EL (cell line): ENCODE measurements at regions not wholly inside any gene's neighbourhood (a gene's known extent, or its start where the extent isn't known, plus 50 kb on each side); places are given as distances from the start of the nearest gene placed in this dataset.

Source experiments
- DNase-seq: peaks from one replicate; pipeline ENCODE4 v3.0.0-alpha.2; 2016

DNA sequence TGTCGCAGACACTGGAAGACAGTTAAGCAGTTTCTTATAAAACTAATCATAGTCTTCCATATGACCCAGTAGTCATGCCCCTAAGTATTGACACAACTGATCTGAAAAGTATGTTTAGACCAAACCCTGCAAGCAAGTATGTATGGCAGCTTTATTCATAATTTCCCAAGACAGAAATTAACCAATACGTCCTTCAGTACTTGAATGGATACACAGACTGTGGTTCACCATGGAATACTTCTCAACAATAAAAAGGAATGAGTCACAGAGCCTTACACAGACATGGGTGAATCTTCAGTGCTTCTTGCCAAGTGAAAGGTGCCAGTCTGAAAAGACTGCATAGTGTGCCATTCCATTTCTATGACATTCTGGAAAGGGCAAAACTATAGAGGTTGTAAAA lies 50.2 kb upstream of the AKR1E2 start:
- DNase-seq = peak; percentile 80

DNA sequence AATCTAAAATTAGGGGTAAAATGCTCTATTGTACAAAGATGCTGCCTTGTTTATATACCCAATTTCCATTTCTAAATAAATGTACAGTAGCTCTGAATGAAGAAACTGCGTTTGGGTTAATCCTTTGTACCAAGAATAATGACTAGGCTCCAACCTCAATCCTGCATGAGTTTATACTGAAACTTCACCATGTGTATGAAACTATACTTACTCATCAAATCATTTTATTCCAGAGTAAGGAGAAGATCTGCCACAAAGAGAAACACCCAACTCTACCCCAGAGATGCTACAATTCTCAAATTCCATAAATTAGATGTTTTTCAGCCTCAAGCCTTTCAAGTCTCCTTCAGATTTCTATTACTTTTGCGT lies 53.8 kb upstream of the AKR1E2 start:
- no peak for DNase-seq

DNA sequence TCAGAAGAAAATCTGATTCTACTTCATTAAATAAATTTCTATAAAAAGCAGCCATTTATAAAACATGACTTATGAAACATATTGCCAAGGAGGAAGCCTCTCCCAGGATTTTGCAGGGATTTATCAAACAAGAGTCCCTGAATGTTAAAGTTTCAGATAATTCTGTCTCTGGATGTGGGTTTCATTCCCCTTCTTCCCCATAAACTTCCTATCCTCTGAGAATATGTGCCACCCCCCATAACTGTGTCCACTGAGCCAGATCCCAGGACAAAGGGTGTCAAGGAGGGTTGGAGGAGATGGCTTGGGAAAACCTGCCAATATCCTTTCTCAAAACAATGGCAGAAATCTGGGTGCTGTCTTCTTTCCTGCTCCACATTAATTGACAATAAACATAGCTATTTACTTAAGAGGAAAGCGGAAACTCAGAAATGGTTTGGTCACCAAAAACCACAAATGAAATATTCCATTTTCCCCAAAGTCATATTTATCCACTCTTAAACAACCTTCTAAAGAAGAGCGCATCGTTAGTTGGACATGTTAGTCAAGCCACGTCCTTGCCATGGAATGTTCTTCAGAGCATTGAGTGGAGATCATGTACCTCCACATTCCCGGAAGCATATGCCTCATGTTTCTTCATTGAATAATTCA lies 54.3 kb upstream of the AKR1E2 start:
- DNase-seq = peak; percentile 80

- peak; percentile 92 for DNase-seq
Measured at GRCh38 chr10:4770801-4771553, 55.0 kb upstream of the AKR1E2 start.

GRCh38 chr10:4768416-4768815 lies 57.6 kb upstream of the AKR1E2 start:
- DNase-seq = no peak

- peak; percentile 58 for DNase-seq
Measured at GRCh38 chr10:4767033-4767814, 58.8 kb upstream of the AKR1E2 start.

DNA sequence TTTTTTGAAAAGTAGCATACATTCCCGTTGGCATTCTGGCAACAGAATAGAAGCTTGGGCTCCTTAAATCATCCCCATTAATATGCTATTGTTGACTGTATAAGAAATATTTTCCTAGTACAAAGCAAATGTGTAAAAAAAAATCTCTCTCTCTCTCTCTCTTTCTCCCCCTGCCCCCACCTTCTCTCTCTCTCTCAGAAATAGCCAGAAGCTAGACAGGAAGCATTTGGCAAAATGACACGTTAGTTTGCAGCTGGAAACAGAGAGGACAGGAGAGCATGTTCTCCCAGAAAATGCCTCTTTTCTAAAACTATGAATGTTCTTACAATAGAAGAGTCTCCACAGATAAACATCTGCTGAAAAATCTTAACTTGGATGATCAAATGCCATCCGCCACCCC lies 59.6 kb upstream of the AKR1E2 start:
- peak; percentile 6 for DNase-seq

DNA sequence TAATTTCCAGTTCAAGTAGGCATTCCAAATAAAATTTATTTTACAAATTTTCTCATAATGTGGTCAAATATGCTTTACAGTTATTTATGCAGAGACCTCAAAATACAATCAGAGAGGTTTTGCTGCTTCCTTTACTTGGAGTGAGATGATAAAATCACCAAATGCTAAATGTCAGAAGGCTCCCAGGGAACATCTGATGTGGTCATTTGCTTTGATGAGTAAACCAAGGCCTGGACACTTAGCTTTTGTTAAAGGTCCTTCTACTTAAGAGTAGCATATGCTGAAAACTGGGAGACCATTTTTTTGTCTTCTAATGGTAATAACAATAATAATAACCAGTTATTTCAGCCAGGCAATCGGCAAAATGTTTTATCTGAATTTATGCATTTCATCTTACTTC lies 60.6 kb upstream of the AKR1E2 start:
- peak; percentile 38 for DNase-seq

- DNase-seq = peak; percentile 77
Measured at GRCh38 chr10:4763960-4764428, 62.0 kb upstream of the AKR1E2 start.

GRCh38 chr10:4763513-4763912 lies 62.5 kb upstream of the AKR1E2 start:
- DNase-seq = no peak

- DNase-seq = peak; percentile 32
Measured at GRCh38 chr10:4758256-4758655, 67.8 kb upstream of the AKR1E2 start.

DNA sequence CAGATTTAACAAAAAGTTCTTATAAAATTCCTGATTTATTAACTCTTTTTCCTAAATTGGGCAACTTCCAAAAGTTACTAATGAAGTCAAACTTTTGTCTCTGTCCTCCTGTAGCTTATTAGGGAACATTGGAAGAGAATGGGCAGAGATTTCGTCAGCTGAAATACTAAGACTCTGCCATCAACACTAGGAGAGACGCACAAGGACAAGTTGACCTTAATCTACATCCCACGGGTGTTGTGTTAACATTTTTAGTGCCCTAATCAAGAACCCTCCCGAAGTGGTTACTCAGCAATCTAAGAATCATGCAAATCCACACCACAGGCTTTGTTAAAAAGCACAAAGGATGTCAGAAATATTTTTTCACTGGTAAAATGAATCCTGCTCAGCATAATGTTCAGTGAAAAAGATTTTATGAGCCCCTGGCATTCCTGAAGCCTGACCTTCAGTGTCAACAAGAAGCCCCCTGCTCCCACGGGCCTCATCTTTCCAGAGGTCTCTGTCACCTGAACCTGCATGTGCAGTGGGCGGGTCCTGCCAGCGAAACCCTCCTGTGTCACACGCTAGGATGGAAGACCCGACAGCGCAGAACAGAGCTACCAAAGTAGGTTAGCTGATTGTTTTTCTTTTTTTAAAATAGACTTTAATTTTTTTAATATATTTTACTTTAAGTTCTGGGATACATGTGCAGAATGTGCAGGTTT lies 70.6 kb upstream of the AKR1E2 start:
- DNase-seq = no peak

DNA sequence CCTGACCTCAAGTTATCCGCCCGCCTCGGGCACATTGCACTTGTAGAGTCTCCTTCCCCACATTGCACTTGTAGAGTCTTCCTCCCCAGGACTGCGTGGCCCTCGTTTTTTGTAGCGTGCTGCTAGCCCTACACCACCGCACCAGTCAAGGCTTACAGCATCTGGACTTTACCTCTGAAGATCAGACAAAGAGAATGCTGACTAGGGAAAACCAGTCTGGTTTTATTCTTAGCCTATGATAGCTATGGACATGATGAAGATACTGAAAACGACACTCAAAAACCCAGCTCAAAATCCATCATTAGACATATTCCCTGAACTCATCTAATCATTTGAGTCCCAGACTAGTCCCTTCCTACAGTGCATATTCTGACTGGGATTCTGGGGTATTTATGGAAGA lies 71.9 kb upstream of the AKR1E2 start:
- no peak for DNase-seq

- no peak for DNase-seq
Measured at GRCh38 chr10:4751211-4751610, 74.8 kb upstream of the AKR1E2 start.

DNA sequence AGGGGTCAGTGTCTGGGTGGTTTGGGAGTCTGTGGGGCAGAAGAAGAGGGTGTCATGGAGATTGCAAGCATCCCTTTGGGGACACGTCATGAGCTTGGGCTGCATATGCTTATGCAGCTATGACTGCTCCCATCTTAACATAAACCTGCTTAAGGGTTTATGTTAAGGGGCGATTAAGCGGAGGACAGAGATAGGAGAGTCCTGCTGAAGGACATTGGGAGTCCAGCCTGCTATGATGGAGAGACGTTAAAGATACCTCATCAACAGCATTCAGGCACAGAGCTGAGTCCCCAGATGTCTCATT lies 76.8 kb upstream of the AKR1E2 start:
- DNase-seq = no peak

DNA sequence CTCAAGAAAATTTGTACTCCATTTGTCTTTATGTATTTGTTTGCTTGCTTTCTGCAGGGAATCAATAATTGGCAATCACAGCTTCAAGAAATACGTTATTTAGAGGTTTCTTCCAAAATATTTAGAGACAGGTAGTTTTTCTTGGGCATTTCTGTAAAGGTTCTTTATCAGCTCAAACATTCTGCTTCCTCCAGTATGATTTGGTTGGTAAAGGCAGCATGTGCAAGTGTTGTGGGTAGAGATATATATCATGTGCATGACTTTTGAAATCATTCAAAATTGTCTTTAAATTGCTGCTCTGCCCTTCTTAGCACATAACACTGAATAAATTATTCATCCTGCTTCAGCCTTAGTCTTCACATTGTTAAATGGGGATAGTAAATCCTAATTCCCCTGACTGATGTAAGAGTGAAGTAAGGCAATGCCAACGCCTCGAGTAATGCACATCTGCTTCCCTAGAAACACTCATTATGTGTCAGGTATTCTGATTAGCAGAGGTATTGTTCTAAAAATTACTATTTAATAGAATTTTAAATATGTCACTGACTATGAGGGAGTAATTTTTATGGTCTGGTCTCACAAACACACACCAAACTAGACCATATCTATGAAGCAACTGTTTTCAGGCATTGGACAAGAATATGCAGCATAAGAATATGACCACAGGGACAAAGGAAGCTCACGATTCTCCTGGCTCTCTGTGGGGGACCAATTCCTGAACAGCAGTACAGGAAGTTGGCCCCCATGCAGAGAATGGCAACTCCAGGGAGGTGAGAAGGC lies 77.3 kb upstream of the AKR1E2 start:
- DNase-seq = no peak

DNA sequence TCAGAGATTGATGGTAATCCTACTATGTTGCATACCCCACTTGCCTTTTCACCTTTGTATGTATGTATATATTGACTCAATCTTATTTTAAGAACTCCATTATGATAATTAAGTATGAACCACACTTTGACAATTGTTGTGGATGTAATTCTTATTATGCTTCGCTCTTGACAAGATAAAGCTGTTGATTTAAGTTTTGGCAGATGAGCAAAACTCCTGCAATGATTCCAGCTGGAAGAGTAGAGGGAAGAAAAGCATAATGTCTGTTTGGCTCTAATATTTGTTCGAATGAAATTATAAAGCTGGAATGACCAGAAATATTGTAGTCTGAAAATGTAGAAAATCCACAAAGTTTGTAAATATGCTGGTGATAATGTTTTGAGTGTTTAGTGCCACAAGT lies 83.8 kb upstream of the AKR1E2 start:
- no peak for DNase-seq

GRCh38 chr10:4740471-4740870 lies 85.5 kb upstream of the AKR1E2 start:
- no peak for DNase-seq

DNA sequence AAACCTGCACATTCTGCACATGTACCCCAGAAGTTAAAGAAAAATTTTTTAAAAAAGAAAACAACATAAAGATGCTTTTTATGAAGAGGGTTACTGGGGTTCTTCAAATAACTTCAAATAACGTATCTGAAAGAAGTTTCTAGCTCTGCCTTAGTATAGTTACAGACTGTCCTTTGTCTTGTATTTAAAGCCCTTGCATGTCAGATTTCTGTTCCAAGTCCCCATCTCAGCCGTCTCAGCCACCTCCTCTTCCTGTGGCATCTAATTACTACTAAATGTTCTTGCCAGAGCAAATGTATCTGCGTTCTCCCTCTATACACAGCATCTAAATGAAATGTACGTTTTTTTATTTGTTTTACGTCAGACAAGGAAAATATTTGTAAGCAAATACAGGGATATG lies 89.4 kb upstream of the AKR1E2 start:
- DNase-seq = no peak

GRCh38 chr10:4736183-4736582 lies 89.8 kb upstream of the AKR1E2 start:
- no peak for DNase-seq

GRCh38 chr10:4733843-4734224 lies 92.2 kb upstream of the AKR1E2 start:
- DNase-seq = no peak

DNA sequence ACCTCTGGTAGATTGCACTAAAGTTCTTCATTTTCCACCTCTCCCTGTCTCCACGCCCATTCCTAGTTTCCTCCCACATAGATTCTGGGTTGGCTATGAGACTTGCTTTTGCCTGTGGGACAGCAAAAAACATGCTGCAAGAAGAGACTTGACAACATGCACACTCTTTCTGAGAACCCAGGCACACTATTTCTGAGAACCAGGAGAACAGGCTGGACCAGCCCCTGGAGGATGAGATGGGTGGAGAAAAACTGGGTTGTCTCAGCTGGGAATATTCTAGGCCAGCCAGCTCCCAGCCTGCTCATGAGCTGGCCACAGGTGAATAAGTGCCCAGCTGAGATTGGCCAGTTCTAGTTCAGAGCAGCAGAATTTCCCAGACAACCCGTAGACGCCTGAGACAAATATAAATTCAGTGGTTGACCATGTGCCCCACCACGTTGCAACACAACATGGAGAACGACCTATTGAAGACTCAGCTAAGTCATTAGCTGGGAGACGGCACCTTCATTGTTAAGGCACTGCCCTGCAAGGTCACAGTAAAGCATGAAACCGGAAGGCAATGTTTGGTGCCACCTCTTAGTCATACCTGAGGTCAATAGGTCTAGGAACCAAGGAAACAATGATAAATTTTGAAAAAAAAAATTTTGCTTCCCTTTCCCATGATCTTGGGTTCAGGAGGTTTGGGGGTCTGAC lies 92.7 kb upstream of the AKR1E2 start:
- DNase-seq = no peak
